Thyroid gland (tissue), 4 donors: ENCODE measurements at regions not wholly inside any gene's neighbourhood (a gene's known extent, or its start where the extent isn't known, plus 50 kb on each side); places are given as distances from the start of the nearest gene placed in this dataset.

ENCODE experiments used
- DNase-seq, 2 donors: peaks; one replicate each; pipeline ENCODE4 v3.0.0-alpha.2; 2019
- H3K27ac ChIP-seq, 3 donors: fragments of 200-600 bp; sonication (generic); 1 replicate in 2 of 3; 2 replicates in 1 of 3; pipeline ENCODE4 v1.5.1; 2016 to 2019; ENCODE audit warnings: mild to moderate bottlenecking in 1 of 3, moderate library complexity in 1 of 3
- H3K27me3 ChIP-seq: fragments of 200-600 bp; sonication (generic); one replicate; pipeline ENCODE4 v1.5.1; 2019
- H3K36me3 ChIP-seq, 2 donors: fragments of 200-600 bp; sonication (generic); one replicate each; pipeline ENCODE4 v1.5.1; 2016 to 2019
- H3K4me1 ChIP-seq, 2 donors: fragments of 200-600 bp; sonication (generic); one replicate each; pipeline ENCODE4 v1.5.1; 2017 to 2019
- H3K4me3 ChIP-seq, 3 donors: fragments of 200-600 bp; sonication (generic); replicated peaks in 1 of 3; 1 replicate in 2 of 3; 2 replicates in 1 of 3; pipeline ENCODE4 v1.5.1; 2016; ENCODE audit warnings: mild to moderate bottlenecking in 1 of 3
- H3K9me3 ChIP-seq: fragments of 200-600 bp; sonication (generic); one replicate; pipeline ENCODE4 v1.5.1; 2017
- POLR2A ChIP-seq, 2 donors: fragments of 450-650 bp; IDR thresholded peaks; one replicate each; pipeline ENCODE4 v1.6.1; 2017; ENCODE audit warnings: antibody characterized with exemption in 2 of 2, mild to moderate bottlenecking in 2 of 2, moderate library complexity in 1 of 2
- WGBS, 2 donors: methylation state at CpG; one replicate each; pipeline ENCODE4 v1.1.5; 2017; 5-methylcytosine and 5-hydroxymethylcytosine counted together
- intact Hi-C: fragments of 100-400 bp; cut with DNase I; formaldehyde crosslinking; loops from one replicate; pipeline ENCODE4 v1.15.1; 2023
- TF ChIP-seq, protein P1 (sequence below), 6 experiments: fragments of 200-600 bp in 3 of 6; fragments of 450-650 bp in 3 of 6; sonication (generic) in 3 of 6; IDR thresholded peaks; one replicate each; pipeline ENCODE4 v1.5.1; 2016 to 2019; ENCODE audit warnings: antibody characterized with exemption in 6 of 6, mild to moderate bottlenecking in 2 of 6, inconsistent platforms in 1 of 6, moderate library complexity in 1 of 6

GRCh38 chr12:46676797-46677520, 148.8 kb downstream of the SLC38A4 start:
- intact Hi-C loops = no loop called here
- no peak overlapping the region for H3K4me3 ChIP-seq
- no peaks in the 10 kb centered on the region for H3K4me1 ChIP-seq
- no peak for DNase-seq
- no peaks in the 10 kb centered on the region for H3K36me3 ChIP-seq
- WGBS, 2 donors = 91 to 94% methylated on average over 7 of the region's 7 CpGs
- H3K9me3 ChIP-seq = no peaks in the 10 kb centered on the region
- no peak overlapping the region for H3K27ac ChIP-seq
- no peak for TF ChIP-seq POLR2A (IDR thresholded peaks at IDR 0.05)
- TF ChIP-seq, protein P1, sequence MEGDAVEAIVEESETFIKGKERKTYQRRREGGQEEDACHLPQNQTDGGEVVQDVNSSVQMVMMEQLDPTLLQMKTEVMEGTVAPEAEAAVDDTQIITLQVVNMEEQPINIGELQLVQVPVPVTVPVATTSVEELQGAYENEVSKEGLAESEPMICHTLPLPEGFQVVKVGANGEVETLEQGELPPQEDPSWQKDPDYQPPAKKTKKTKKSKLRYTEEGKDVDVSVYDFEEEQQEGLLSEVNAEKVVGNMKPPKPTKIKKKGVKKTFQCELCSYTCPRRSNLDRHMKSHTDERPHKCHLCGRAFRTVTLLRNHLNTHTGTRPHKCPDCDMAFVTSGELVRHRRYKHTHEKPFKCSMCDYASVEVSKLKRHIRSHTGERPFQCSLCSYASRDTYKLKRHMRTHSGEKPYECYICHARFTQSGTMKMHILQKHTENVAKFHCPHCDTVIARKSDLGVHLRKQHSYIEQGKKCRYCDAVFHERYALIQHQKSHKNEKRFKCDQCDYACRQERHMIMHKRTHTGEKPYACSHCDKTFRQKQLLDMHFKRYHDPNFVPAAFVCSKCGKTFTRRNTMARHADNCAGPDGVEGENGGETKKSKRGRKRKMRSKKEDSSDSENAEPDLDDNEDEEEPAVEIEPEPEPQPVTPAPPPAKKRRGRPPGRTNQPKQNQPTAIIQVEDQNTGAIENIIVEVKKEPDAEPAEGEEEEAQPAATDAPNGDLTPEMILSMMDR (IDR thresholded peaks at IDR 0.05) = no peak
- H3K27me3 ChIP-seq = no peaks in the 10 kb centered on the region

DNA sequence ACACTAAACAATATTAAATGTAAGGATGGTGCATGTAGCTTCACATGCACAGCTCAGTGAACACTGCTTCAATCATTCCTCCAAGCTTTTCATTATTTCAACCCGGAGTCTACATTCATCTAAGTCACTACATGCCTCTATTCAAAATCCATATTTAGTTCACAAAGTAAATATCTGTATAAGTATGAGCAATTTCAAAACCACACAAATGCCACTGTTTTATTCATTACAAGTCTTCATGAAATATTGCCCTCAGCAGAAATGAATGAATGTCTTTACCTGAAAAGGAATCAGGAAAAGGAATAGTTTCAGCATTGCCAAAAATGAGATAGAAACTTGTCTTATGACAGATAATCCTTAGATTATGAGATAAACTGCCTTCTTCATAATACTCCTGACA, 149.4 kb downstream of the SLC38A4 start:
- H3K36me3 ChIP-seq = no peaks in the 10 kb centered on the region
- no peaks in the 10 kb centered on the region for H3K4me1 ChIP-seq
- no peaks in the 10 kb centered on the region for H3K9me3 ChIP-seq
- H3K27me3 ChIP-seq = no peaks in the 10 kb centered on the region
- DNase-seq = no peak
- TF ChIP-seq, protein P1 (IDR thresholded peaks at IDR 0.05) = no peak
- no peak for TF ChIP-seq POLR2A (IDR thresholded peaks at IDR 0.05)
- no peak overlapping the region for H3K27ac ChIP-seq
- 74 to 82% methylated on average over 1 of the region's 1 CpG for WGBS, 2 donors
- intact Hi-C loops = no loop called here
- no peak overlapping the region for H3K4me3 ChIP-seq

GRCh38 chr12:46675736-46676135, 150.1 kb downstream of the SLC38A4 start:
- Histone ChIP-seq H3K36me3 (no peaks in the 10 kb centered on the region), H3K27ac (no peak overlapping the region), H3K4me1 (no peaks in the 10 kb centered on the region), H3K4me3 (no peak overlapping the region), H3K9me3 (no peaks in the 10 kb centered on the region), H3K27me3 (no peaks in the 10 kb centered on the region)
- WGBS, 2 donors = 55 to 58% methylated on average over 11 of the region's 11 CpGs
- TF ChIP-seq, protein P1 (IDR thresholded peaks at IDR 0.05) = peak in 5 of 6 experiments; percentile 42 to 79 (median 51)
- TF ChIP-seq POLR2A (IDR thresholded peaks at IDR 0.05) = no peak
- peak; percentile 13 to 16 for DNase-seq
- intact Hi-C loops = no loop called here

GRCh38 chr12:46674800-46675199, 151.0 kb downstream of the SLC38A4 start:
- Histone ChIP-seq H3K27ac (no peak overlapping the region), H3K27me3 (no peaks in the 10 kb centered on the region), H3K4me1 (no peaks in the 10 kb centered on the region), H3K4me3 (no peak overlapping the region), H3K9me3 (no peaks in the 10 kb centered on the region), H3K36me3 (no peaks in the 10 kb centered on the region)
- no peak for DNase-seq
- TF ChIP-seq, protein P1 (IDR thresholded peaks at IDR 0.05) = no peak
- TF ChIP-seq POLR2A (IDR thresholded peaks at IDR 0.05) = no peak
- 72 to 81% methylated on average over 4 of the region's 4 CpGs for WGBS, 2 donors
- intact Hi-C loops = no loop called here

- 80 to 83% methylated on average over 1 of the region's 1 CpG for WGBS, 2 donors
- intact Hi-C loops = no loop called here
Observed at GRCh38 chr12:46674129-46674528, 151.7 kb downstream of the SLC38A4 start.

More at GRCh38 chr12:46674129-46674528, 151.7 kb downstream of the SLC38A4 start:
- Histone ChIP-seq H3K27ac (no peak overlapping the region), H3K9me3 (no peaks in the 10 kb centered on the region), H3K27me3 (no peaks in the 10 kb centered on the region), H3K4me3 (no peak overlapping the region), H3K36me3 (no peaks in the 10 kb centered on the region), H3K4me1 (no peaks in the 10 kb centered on the region)
- TF ChIP-seq, protein P1 (IDR thresholded peaks at IDR 0.05) = no peak
- TF ChIP-seq POLR2A (IDR thresholded peaks at IDR 0.05) = no peak
- DNase-seq = no peak
